NCI-H1105 treated with DMSO at 0.1 percent for 48 hours (cell line): ENCODE measurements at regions not wholly inside any gene's neighbourhood (a gene's known extent, or its start where the extent isn't known, plus 50 kb on each side); places are given as distances from the start of the nearest gene placed in this dataset.

Experiments used
- DNase-seq: peaks from one replicate; lab custom pipeline; 2025; lab: John Stamatoyannopoulos, UW

GRCh38 chr6:125544819-125545218, 204.6 kb upstream of the HEY2 start:
- DNase-seq: no peak

- no peak for DNase-seq
These were observed 202.6 kb upstream of the HEY2 start for GRCh38 chr6:125546841-125547251.

- DNase-seq: no peak
These were observed 202.1 kb upstream of the HEY2 start for GRCh38 chr6:125547381-125547780.

GRCh38 chr6:125549202-125549884, 200.1 kb upstream of the HEY2 start:
- no peak for DNase-seq

GRCh38 chr6:125550892-125551291, 198.5 kb upstream of the HEY2 start:
- DNase-seq: no peak

- no peak for DNase-seq
These were observed 196.6 kb upstream of the HEY2 start for GRCh38 chr6:125552819-125553218.

GRCh38 chr6:125554456-125554855, 195.0 kb upstream of the HEY2 start:
- DNase-seq: no peak

- no peak for DNase-seq
These were observed 191.1 kb upstream of the HEY2 start for GRCh38 chr6:125558241-125558843.

- no peak for DNase-seq
These were observed 190.5 kb upstream of the HEY2 start for GRCh38 chr6:125558907-125559306.

- DNase-seq: no peak
These were observed 187.3 kb upstream of the HEY2 start for GRCh38 chr6:125562156-125562555.

GRCh38 chr6:125564941-125565340, 184.5 kb upstream of the HEY2 start:
- no peak for DNase-seq

- no peak for DNase-seq
These were observed 182.0 kb upstream of the HEY2 start for GRCh38 chr6:125567407-125567806.

GRCh38 chr6:125568609-125569008, 180.8 kb upstream of the HEY2 start:
- DNase-seq: no peak

GRCh38 chr6:125570526-125570925, 178.9 kb upstream of the HEY2 start:
- no peak for DNase-seq

- no peak for DNase-seq
These were observed 178.2 kb upstream of the HEY2 start for GRCh38 chr6:125571207-125571755.

GRCh38 chr6:125574604-125575003, 174.8 kb upstream of the HEY2 start:
- DNase-seq: no peak

- DNase-seq: no peak
These were observed 172.2 kb upstream of the HEY2 start for GRCh38 chr6:125577124-125577662.

- no peak for DNase-seq
These were observed 164.9 kb upstream of the HEY2 start for GRCh38 chr6:125584468-125584939.

GRCh38 chr6:125585470-125585869, 164.0 kb upstream of the HEY2 start:
- DNase-seq: no peak

- no peak for DNase-seq
These were observed 163.4 kb upstream of the HEY2 start for GRCh38 chr6:125586074-125586473.

- no peak for DNase-seq
These were observed 162.8 kb upstream of the HEY2 start for GRCh38 chr6:125586605-125587004.

- DNase-seq: no peak
These were observed 161.5 kb upstream of the HEY2 start for GRCh38 chr6:125587666-125588632.
